C4-2B (cell line): ENCODE measurements at regions not wholly inside any gene's neighbourhood (a gene's known extent, or its start where the extent isn't known, plus 50 kb on each side); places are given as distances from the start of the nearest gene placed in this dataset.
"Not testable (repeated sequence)": the region's sequence is repeated elsewhere in the genome, so short reads cannot be mapped to it uniquely, and the experiment has no call there.

ENCODE experiments used
- H3K27ac ChIP-seq: fragments of 450-650 bp; 2 replicates; pipeline ENCODE4 v1.5.1; 2017
- CTCF ChIP-seq: fragments of 450-650 bp; conservative IDR thresholded peaks from 2 replicates; pipeline ENCODE4 v1.5.1; 2017; ENCODE audit warnings: mild to moderate bottlenecking
- ZFX ChIP-seq: fragments of 450-650 bp; IDR thresholded peaks from 2 replicates; pipeline ENCODE4 v1.6.1; 2017

GRCh38 chr15:44847555-44847954 lies 108.9 kb upstream of the TERB2 start:
- not testable (repeated sequence) for H3K27ac ChIP-seq

- H3K27ac ChIP-seq: not testable (repeated sequence)
Measured at GRCh38 chr15:44848859-44849258, 107.6 kb upstream of the TERB2 start.

GRCh38 chr15:44849701-44850403 lies 106.6 kb upstream of the TERB2 start:
- H3K27ac ChIP-seq: peak overlapping the region; percentile 38; the same call in 1 of the 2 replicates

- H3K27ac ChIP-seq: peak overlapping the region; percentile 18; the same call in 1 of the 2 replicates
- TF ChIP-seq CTCF: peak; percentile 98
Measured at GRCh38 chr15:44853304-44853950, 103.1 kb upstream of the TERB2 start.

GRCh38 chr15:44854696-44855095 lies 101.8 kb upstream of the TERB2 start:
- H3K27ac ChIP-seq: 0 out of 2 replicates have a peak overlapping the region, but pooled peaks have one; percentile 1

GRCh38 chr15:44856284-44856683 lies 100.2 kb upstream of the TERB2 start:
- H3K27ac ChIP-seq: not testable (repeated sequence)

GRCh38 chr15:44857164-44857710 lies 99.2 kb upstream of the TERB2 start:
- not testable (repeated sequence) for H3K27ac ChIP-seq

GRCh38 chr15:44859088-44859487 lies 97.4 kb upstream of the TERB2 start:
- H3K27ac ChIP-seq: not testable (repeated sequence)

- H3K27ac ChIP-seq: not testable (repeated sequence)
Measured at GRCh38 chr15:44860168-44860567, 96.3 kb upstream of the TERB2 start.

GRCh38 chr15:44861439-44861910 lies 95.0 kb upstream of the TERB2 start:
- H3K27ac ChIP-seq: no peak overlapping the region
- TF ChIP-seq CTCF (no peak), ZFX (no peak)

- H3K27ac ChIP-seq: no peak overlapping the region
- TF ChIP-seq CTCF (no peak), ZFX (no peak)
Measured at GRCh38 chr15:44861917-44862316, 94.6 kb upstream of the TERB2 start.

GRCh38 chr15:44862866-44863265 lies 93.6 kb upstream of the TERB2 start:
- H3K27ac ChIP-seq: not testable (repeated sequence)

GRCh38 chr15:44868100-44868499 lies 88.4 kb upstream of the TERB2 start:
- H3K27ac ChIP-seq: peak overlapping the region; percentile 9; the same call in 1 of the 2 replicates

GRCh38 chr15:44870125-44870524 lies 86.4 kb upstream of the TERB2 start:
- H3K27ac ChIP-seq: not testable (repeated sequence)
